ENCODE measurements at regions not wholly inside any gene's neighbourhood (a gene's known extent, or its start where the extent isn't known, plus 50 kb on each side); places are given as distances from the start of the nearest gene placed in this dataset.

DNA sequence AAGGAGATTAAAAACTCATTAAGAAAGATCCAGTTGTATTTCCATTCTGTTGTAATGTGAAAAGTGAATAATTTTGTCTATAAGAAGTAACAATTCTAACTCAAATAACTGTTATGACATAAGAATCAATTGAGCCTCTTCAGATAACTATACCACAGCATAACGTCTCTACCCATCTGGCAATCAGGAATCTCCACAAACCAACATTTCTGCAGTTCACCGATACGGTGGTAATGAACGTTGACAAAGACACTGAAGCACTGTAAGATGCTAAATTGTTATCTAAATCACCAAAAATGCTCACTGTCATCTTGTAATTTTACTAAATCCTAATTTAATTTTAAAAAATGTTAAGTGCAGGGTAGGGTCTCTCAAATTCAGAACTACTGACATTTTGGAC, 130.9 kb upstream of the USP15 start:
- TF ChIP-seq CTCF (IDR thresholded peaks at IDR 0.05) (no peak), POLR2A (IDR thresholded peaks at IDR 0.05) (no peak)

Data from prostate gland (tissue), 2 donors.